Progenitor cell of endocrine pancreas (in vitro differentiated cells): ENCODE measurements at regions not wholly inside any gene's neighbourhood (a gene's known extent, or its start where the extent isn't known, plus 50 kb on each side); places are given as distances from the start of the nearest gene placed in this dataset.

Source experiments
- DNase-seq: peaks from one replicate; pipeline ENCODE4 v3.0.0; 2021; ENCODE audit warnings: low spot score; ENCODE audit not compliant: unreplicated experiment
- H3K27ac Mint-ChIP-seq: 2 replicates; pipeline ENCODE4 v1.8.0; 2021; ENCODE audit warnings: mild to moderate bottlenecking, moderate library complexity, mixed read lengths
- H3K27me3 Mint-ChIP-seq: 2 replicates; pipeline ENCODE4 v1.8.0; 2021; ENCODE audit warnings: mixed read lengths
- H3K36me3 Mint-ChIP-seq: 2 replicates; pipeline ENCODE4 v1.8.0; 2022; ENCODE audit warnings: mixed read lengths; ENCODE audit not compliant: insufficient read depth
- H3K4me1 Mint-ChIP-seq: 2 replicates; pipeline ENCODE4 v1.8.0; 2021; ENCODE audit warnings: low read depth, mixed read lengths
- H3K4me3 Mint-ChIP-seq: 2 replicates; pipeline ENCODE4 v1.8.0; 2021; ENCODE audit warnings: low read depth, mild to moderate bottlenecking, moderate library complexity, mixed read lengths
- H3K9me3 Mint-ChIP-seq: 2 replicates; pipeline ENCODE4 v1.8.0; 2021; ENCODE audit warnings: low read depth, mixed read lengths
- TF ChIP-seq, protein P1 (sequence below): fragments of 200-600 bp; sonication (generic); IDR thresholded peaks from one replicate; pipeline ENCODE4 v1.5.0; 2021; ENCODE audit warnings: antibody characterized with exemption, mild to moderate bottlenecking; ENCODE audit not compliant: unreplicated experiment

DNA sequence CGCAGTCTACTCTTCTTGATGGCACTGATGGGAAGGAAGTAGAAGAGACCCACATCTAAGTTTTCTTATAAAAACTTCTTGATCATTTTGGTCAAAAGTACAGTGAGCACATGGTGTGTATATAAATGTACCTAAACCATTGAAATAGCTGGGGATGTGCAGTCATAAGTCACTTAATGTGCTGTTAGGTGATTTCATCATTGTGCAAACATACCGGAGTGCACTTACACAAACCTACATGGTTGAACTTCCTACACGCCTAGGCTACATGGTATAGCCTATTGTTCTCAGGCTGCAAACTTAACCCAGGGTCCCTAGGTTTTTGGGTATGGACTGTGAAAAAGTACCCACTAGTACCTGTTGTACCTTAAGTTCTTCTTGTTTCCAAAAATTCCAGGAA, 123.3 kb upstream of the ZNF438 start:
- Mint-ChIP-seq H3K4me1 (no peaks in the 10 kb centered on the region), H3K4me3 (no peak overlapping the region), H3K27me3 (no peaks in the 10 kb centered on the region), H3K9me3 (peaks cover 3% of the 10 kb centered on the region), H3K36me3 (no peaks in the 10 kb centered on the region), H3K27ac (no peak overlapping the region)
- TF ChIP-seq, protein P1, sequence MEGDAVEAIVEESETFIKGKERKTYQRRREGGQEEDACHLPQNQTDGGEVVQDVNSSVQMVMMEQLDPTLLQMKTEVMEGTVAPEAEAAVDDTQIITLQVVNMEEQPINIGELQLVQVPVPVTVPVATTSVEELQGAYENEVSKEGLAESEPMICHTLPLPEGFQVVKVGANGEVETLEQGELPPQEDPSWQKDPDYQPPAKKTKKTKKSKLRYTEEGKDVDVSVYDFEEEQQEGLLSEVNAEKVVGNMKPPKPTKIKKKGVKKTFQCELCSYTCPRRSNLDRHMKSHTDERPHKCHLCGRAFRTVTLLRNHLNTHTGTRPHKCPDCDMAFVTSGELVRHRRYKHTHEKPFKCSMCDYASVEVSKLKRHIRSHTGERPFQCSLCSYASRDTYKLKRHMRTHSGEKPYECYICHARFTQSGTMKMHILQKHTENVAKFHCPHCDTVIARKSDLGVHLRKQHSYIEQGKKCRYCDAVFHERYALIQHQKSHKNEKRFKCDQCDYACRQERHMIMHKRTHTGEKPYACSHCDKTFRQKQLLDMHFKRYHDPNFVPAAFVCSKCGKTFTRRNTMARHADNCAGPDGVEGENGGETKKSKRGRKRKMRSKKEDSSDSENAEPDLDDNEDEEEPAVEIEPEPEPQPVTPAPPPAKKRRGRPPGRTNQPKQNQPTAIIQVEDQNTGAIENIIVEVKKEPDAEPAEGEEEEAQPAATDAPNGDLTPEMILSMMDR: no peak
- no peak for DNase-seq

DNA sequence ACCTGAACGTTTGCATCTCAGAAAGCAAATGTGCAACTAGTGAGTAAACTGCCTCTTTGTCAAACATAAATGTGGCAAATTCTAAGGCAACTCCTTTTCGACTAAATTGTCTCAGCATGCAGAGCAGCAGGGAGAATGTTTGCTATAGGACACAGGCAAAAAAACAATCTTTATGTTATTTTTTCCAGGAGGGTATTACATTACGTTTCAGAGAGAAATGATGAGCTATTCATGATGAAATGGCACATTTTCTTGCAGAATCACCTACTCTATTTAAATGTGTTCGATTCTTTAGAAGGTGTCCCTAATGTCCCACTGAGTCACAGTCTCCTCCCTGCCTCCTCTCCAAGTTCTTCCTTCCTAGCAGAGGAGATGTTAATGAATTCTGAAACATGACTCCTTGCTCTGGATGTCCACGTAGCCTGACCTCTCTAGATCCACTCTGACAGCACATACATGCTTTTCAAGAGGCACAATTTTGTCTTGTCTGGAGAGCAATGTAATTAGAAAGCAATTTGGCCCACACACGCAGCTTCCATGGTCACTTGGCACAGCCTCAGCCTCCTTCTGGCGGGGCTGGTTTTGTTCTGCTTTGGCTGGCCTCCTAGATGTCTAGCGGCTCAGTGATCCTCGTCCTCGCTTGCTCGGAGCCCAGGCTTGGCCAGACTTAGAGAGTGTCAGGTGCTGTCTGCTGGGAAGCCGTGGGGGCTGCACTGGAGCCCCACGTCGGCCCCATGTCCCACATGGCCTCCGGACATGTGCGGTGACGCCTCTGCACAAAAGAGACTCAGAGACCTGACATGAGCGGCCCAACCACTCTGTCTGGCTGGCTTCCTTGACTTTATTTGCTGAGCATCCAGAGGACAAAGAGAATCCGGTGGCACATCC, 125.7 kb upstream of the ZNF438 start:
- Mint-ChIP-seq H3K27me3 (no peaks in the 10 kb centered on the region), H3K27ac (no peak overlapping the region), H3K9me3 (peaks cover 19% of the 10 kb centered on the region), H3K4me3 (no peak overlapping the region), H3K36me3 (peaks cover 2% of the 10 kb centered on the region), H3K4me1 (no peaks in the 10 kb centered on the region)
- TF ChIP-seq, protein P1: no peak
- no peak for DNase-seq

DNA sequence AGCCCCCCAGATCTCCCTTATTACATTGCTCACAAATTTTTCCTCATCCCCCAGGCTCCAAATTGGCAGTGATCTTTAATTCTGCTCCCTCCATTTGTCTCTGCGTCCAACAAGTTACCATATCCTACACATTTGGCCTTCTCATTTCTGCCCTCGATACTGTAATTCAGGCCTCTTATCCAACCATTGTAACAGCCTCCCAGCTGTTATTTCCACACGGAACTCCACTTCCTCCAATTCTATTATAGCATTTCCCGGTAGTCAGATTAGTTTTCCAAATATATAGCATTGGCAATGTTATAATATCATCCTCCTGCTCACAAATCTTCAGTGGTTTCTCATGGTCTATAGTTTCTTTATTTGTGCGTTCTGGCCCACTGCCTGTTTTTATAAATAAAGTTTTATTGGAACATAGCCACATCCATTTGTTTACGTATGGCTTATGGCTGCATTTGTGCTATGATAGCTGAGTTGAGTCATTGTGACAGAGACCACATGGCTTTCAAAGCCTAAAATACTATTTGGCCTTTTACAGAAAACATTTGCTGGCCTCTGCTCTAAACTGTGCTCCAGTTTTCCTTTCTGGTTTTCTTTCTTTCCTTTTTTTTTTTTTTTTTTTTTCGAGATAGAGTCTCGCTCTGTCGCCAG, 126.5 kb upstream of the ZNF438 start:
- TF ChIP-seq, protein P1: no peak
- Mint-ChIP-seq H3K4me3 (no peak overlapping the region), H3K27ac (peak overlapping the region; percentile 40), H3K9me3 (peaks cover 21% of the 10 kb centered on the region), H3K36me3 (peaks cover 2% of the 10 kb centered on the region), H3K4me1 (no peaks in the 10 kb centered on the region), H3K27me3 (no peaks in the 10 kb centered on the region)
- no peak for DNase-seq

DNA sequence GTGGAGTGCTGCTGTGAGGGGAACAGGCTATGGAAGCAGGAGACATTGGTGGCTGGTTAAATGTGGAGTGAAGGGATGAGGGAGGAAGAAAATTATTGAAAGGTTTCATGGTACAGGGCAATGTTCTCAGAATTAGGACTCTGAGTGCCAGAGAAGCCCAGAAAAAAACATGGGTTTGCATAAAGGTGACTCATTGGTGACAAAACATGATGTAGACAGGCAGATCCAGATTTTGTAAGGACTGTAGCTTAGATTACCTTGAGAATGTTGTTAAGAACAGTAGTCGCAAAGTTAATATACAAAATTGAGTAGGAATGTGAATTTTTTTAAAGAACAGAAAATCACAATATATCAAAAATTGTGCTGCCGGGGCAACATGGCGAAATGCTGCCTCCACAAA, 134.9 kb upstream of the ZNF438 start:
- DNase-seq: no peak
- H3K9me3 Mint-ChIP-seq: peaks cover 10% of the 10 kb centered on the region
- H3K4me3 Mint-ChIP-seq: no peak overlapping the region
- TF ChIP-seq, protein P1: no peak
- no peaks in the 10 kb centered on the region for H3K36me3 Mint-ChIP-seq
- H3K4me1 Mint-ChIP-seq: peaks cover 1% of the 10 kb centered on the region
- H3K27ac Mint-ChIP-seq: no peak overlapping the region
- H3K27me3 Mint-ChIP-seq: no peaks in the 10 kb centered on the region

DNA sequence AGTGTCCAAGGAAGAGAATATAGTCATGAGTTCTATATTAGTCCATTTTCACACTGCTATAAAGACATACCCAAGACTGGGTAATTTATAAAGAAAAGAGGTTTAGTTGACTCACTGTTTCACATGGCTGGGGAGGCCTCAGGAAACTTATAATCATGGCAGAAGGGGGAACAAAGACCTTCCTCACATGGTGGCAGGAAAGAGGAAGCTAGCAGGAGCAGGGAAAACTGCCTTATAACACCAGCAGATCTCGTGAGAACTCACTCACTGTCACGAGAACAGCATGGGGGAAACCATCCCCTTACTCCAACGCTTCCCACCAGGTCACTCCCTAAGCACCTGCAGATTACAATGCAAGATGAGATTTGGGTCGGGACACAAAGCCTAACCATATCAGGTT, 139.0 kb upstream of the ZNF438 start:
- TF ChIP-seq, protein P1: no peak
- Mint-ChIP-seq H3K27me3 (no peaks in the 10 kb centered on the region), H3K4me3 (no peak overlapping the region), H3K9me3 (peaks cover 15% of the 10 kb centered on the region), H3K36me3 (peaks cover 1% of the 10 kb centered on the region), H3K4me1 (peaks cover 1% of the 10 kb centered on the region), H3K27ac (no peak overlapping the region)
- DNase-seq: no peak
